ENCODE measurements at regions not wholly inside any gene's neighbourhood (a gene's known extent, or its start where the extent isn't known, plus 50 kb on each side); places are given as distances from the start of the nearest gene placed in this dataset.
"Not testable (repeated sequence)": the region's sequence is repeated elsewhere in the genome, so short reads cannot be mapped to it uniquely, and the experiment has no call there.

- intact Hi-C loops (cut with micrococcal nuclease) = loop anchor here (2.0 to 10.0 kb wide), 8 partner anchors 15 to 1741 kb away; partner anchors contain the start of genes ARHGAP12, CCDC7 and MAP3K8
These were observed 74.6 kb upstream of the LYZL2 start for GRCh38 chr10:30704026-30704600.

- intact Hi-C loops (cut with micrococcal nuclease) = loop anchor here (5.0 to 10.0 kb wide), 6 partner anchors 271 to 1741 kb away; partner anchors contain the start of genes ARHGAP12, CCDC7 and MAP3K8
These were observed 73.9 kb upstream of the LYZL2 start for GRCh38 chr10:30703446-30703845.

GRCh38 chr10:30702860-30703259 is 73.3 kb upstream of the LYZL2 start:
- intact Hi-C loops (cut with micrococcal nuclease) = loop anchor here (5.0 to 10.0 kb wide), 6 partner anchors 271 to 1742 kb away; partner anchors contain the start of genes ARHGAP12, CCDC7 and MAP3K8

- intact Hi-C loops (cut with micrococcal nuclease) = loop anchor here (1.0 to 10.0 kb wide), 14 partner anchors 19 to 1743 kb away; partner anchors contain the start of genes ARHGAP12, CCDC7 and MAP3K8
These were observed 72.1 kb upstream of the LYZL2 start for GRCh38 chr10:30701451-30702173.

GRCh38 chr10:30697806-30698205 is 68.3 kb upstream of the LYZL2 start:
- intact Hi-C loops (cut with micrococcal nuclease) = loop anchor here (1.0 kb wide), 1 partner anchor 7 kb away; no protein-coding TSS in a partner anchor

GRCh38 chr10:30697221-30697620 is 67.7 kb upstream of the LYZL2 start:
- intact Hi-C loops (cut with micrococcal nuclease) = loop anchor here (1.0 kb wide), 1 partner anchor 8 kb away; no protein-coding TSS in a partner anchor

GRCh38 chr10:30696416-30697185 is 67.0 kb upstream of the LYZL2 start:
- intact Hi-C loops (cut with micrococcal nuclease) = loop anchor here (1.0 kb wide), 1 partner anchor 9 kb away; no protein-coding TSS in a partner anchor

GRCh38 chr10:30695481-30696236 is 66.1 kb upstream of the LYZL2 start:
- intact Hi-C loops (cut with micrococcal nuclease) = loop anchor here (1.0 kb wide), 1 partner anchor 8 kb away; no protein-coding TSS in a partner anchor

- intact Hi-C loops (cut with micrococcal nuclease) = loop anchor here (1.0 kb wide), 1 partner anchor 7 kb away; no protein-coding TSS in a partner anchor
These were observed 65.1 kb upstream of the LYZL2 start for GRCh38 chr10:30694518-30695228.

- intact Hi-C loops (cut with micrococcal nuclease) = no loop called here
These were observed 62.1 kb upstream of the LYZL2 start for GRCh38 chr10:30691639-30692015.

- intact Hi-C loops (cut with micrococcal nuclease) = not testable (repeated sequence)
These were observed 61.5 kb upstream of the LYZL2 start for GRCh38 chr10:30690948-30691638.

- intact Hi-C loops (cut with micrococcal nuclease) = no loop called here
These were observed 58.9 kb upstream of the LYZL2 start for GRCh38 chr10:30688456-30688855.

- intact Hi-C loops (cut with micrococcal nuclease) = loop anchor here (1.0 to 2.0 kb wide), 7 partner anchors 8 to 1121 kb away; no protein-coding TSS in a partner anchor
These were observed 58.2 kb upstream of the LYZL2 start for GRCh38 chr10:30687698-30688213.

GRCh38 chr10:30686708-30687107 is 57.2 kb upstream of the LYZL2 start:
- intact Hi-C loops (cut with micrococcal nuclease) = loop anchor here (1.0 to 2.0 kb wide), 7 partner anchors 9 to 1122 kb away; no protein-coding TSS in a partner anchor

GRCh38 chr10:30683496-30683895 is 53.9 kb upstream of the LYZL2 start:
- intact Hi-C loops (cut with micrococcal nuclease) = loop anchor here (5.0 kb wide), 1 partner anchor 314 kb away; no protein-coding TSS in a partner anchor

- intact Hi-C loops (cut with micrococcal nuclease) = loop anchor here (1.0 to 5.0 kb wide), 2 partner anchors 19 to 315 kb away; no protein-coding TSS in a partner anchor
These were observed 53.0 kb upstream of the LYZL2 start for GRCh38 chr10:30682377-30683199.

- intact Hi-C loops (cut with micrococcal nuclease) = loop anchor here (5.0 kb wide), 1 partner anchor 316 kb away; no protein-coding TSS in a partner anchor
These were observed 51.4 kb upstream of the LYZL2 start for GRCh38 chr10:30680908-30681307.

Data from T-helper 1 cell treated with Interleukin-12 subunit alpha and Interleukin-12 subunit beta and Interleukin-4 antibody, amounts not matched to agents 30 ng/mL and 1 ng/mL, for 36 hours (primary cell).